Smooth muscle cell (in vitro differentiated cells): ENCODE measurements at regions not wholly inside any gene's neighbourhood (a gene's known extent, or its start where the extent isn't known, plus 50 kb on each side); places are given as distances from the start of the nearest gene placed in this dataset.

Experiments used
- DNase-seq: peaks from one replicate; lab custom pipeline; 2025; ENCODE audit not compliant: unreplicated experiment; lab: John Stamatoyannopoulos, UW
- H2AFZ ChIP-seq: fragments of 200-600 bp; sonication (generic); 2 replicates; pipeline ENCODE4 v1.6.0; 2016; ENCODE audit warnings: antibody characterized with exemption, low read depth, mild to moderate bottlenecking
- H3F3A ChIP-seq: fragments of 200-600 bp; sonication (generic); 2 replicates; pipeline ENCODE4 v1.6.0; 2017; ENCODE audit warnings: antibody characterized with exemption, low read depth
- H3K27ac ChIP-seq: fragments of 200-600 bp; sonication (generic); 2 replicates; pipeline ENCODE4 v1.5.1; 2016; ENCODE audit warnings: low read depth, mild to moderate bottlenecking
- H3K27me3 ChIP-seq: fragments of 200-600 bp; sonication (generic); 2 replicates; pipeline ENCODE4 v1.6.1; 2016; ENCODE audit warnings: low read depth, mild to moderate bottlenecking
- H3K36me3 ChIP-seq: fragments of 200-600 bp; sonication (generic); 2 replicates; pipeline ENCODE4 v1.5.1; 2016; ENCODE audit warnings: low read depth
- H3K4me1 ChIP-seq: fragments of 200-600 bp; sonication (generic); 2 replicates; pipeline ENCODE4 v1.5.1; 2016; ENCODE audit warnings: low read depth
- H3K4me2 ChIP-seq: fragments of 200-600 bp; sonication (generic); 2 replicates; pipeline ENCODE4 v1.6.0; 2016; ENCODE audit warnings: mild to moderate bottlenecking
- H3K4me3 ChIP-seq: fragments of 200-600 bp; sonication (generic); 2 replicates; pipeline ENCODE4 v1.5.1; 2016; ENCODE audit warnings: mild to moderate bottlenecking
- H3K79me2 ChIP-seq: fragments of 200-600 bp; sonication (generic); 2 replicates; pipeline ENCODE4 v1.6.0; 2016; ENCODE audit warnings: low read depth, mild to moderate bottlenecking
- H3K9ac ChIP-seq: fragments of 200-600 bp; sonication (generic); 2 replicates; pipeline ENCODE4 v1.6.0; 2016; ENCODE audit warnings: low read depth
- H3K9me3 ChIP-seq: fragments of 200-600 bp; sonication (generic); replicated peaks from 2 replicates; pipeline ENCODE4 v1.5.1; 2016; ENCODE audit warnings: low read depth
- H4K20me1 ChIP-seq: fragments of 200-600 bp; sonication (generic); 2 replicates; pipeline ENCODE4 v1.6.0; 2016; ENCODE audit warnings: low read depth
- CTCF ChIP-seq: fragments of 200-600 bp; sonication (generic); IDR thresholded peaks from 2 replicates; pipeline ENCODE4 v1.5.1; 2017; ENCODE audit warnings: borderline replicate concordance, mild to moderate bottlenecking, antibody characterized with exemption; ENCODE audit not compliant: insufficient read depth, poor library complexity, severe bottlenecking
- WGBS: methylation state at CpG from one replicate; pipeline ENCODE4 v1.1.7; 2016; ENCODE audit warnings: low lambda C conversion rate; 5-methylcytosine and 5-hydroxymethylcytosine counted together

- Histone ChIP-seq H3K27me3 (no peaks in the 10 kb centered on the region), H3K79me2 (no peaks in the 10 kb centered on the region), H3K4me2 (no peak overlapping the region), H3K36me3 (no peaks in the 10 kb centered on the region), H2AFZ (no peak overlapping the region), H3K4me3 (no peak overlapping the region), H3K27ac (no peak overlapping the region), H3K9me3 (no peaks in the 10 kb centered on the region), H4K20me1 (no peaks in the 10 kb centered on the region), H3F3A (no peaks in the 10 kb centered on the region), H3K4me1 (no peaks in the 10 kb centered on the region), H3K9ac (no peak overlapping the region)
- no peak for TF ChIP-seq CTCF
- DNase-seq, result no peak
- WGBS, result 38% methylated on average over 1 of the region's 1 CpG
Observed at GRCh38 chr11:42171046-42171445, 711.6 kb upstream of the LRRC4C start.

- no peak overlapping the region for H3K27ac ChIP-seq
- DNase-seq, result no peak
- H3K9ac ChIP-seq, result no peak overlapping the region
- H3K27me3 ChIP-seq, result no peaks in the 10 kb centered on the region
- H3K4me2 ChIP-seq, result no peak overlapping the region
- no peak overlapping the region for H2AFZ ChIP-seq
- no peaks in the 10 kb centered on the region for H4K20me1 ChIP-seq
- no peaks in the 10 kb centered on the region for H3K4me1 ChIP-seq
- no peaks in the 10 kb centered on the region for H3K79me2 ChIP-seq
- 89% methylated on average over 3 of the region's 3 CpGs for WGBS
- TF ChIP-seq CTCF, result no peak
- no peaks in the 10 kb centered on the region for H3K9me3 ChIP-seq
- no peaks in the 10 kb centered on the region for H3K36me3 ChIP-seq
- no peaks in the 10 kb centered on the region for H3F3A ChIP-seq
- H3K4me3 ChIP-seq, result no peak overlapping the region
Observed at GRCh38 chr11:42172441-42172840, 713.0 kb upstream of the LRRC4C start.

GRCh38 chr11:42175203-42175602 lies 715.8 kb upstream of the LRRC4C start:
- no peak for DNase-seq
- Histone ChIP-seq H3K4me1 (no peaks in the 10 kb centered on the region), H3K27me3 (no peaks in the 10 kb centered on the region), H3K27ac (peak overlapping the region; percentile 30), H3F3A (no peaks in the 10 kb centered on the region), H2AFZ (peak overlapping the region; percentile 59), H3K36me3 (no peaks in the 10 kb centered on the region), H3K9me3 (no peaks in the 10 kb centered on the region), H4K20me1 (no peaks in the 10 kb centered on the region), H3K9ac (no peak overlapping the region), H3K4me2 (peak overlapping the region; percentile 6), H3K79me2 (no peaks in the 10 kb centered on the region), H3K4me3 (no peak overlapping the region)
- TF ChIP-seq CTCF, result no peak
- 55% methylated on average over 1 of the region's 1 CpG for WGBS

GRCh38 chr11:42179216-42179615 lies 719.8 kb upstream of the LRRC4C start:
- DNase-seq, result no peak
- Histone ChIP-seq H3K79me2 (no peaks in the 10 kb centered on the region), H3K4me2 (no peak overlapping the region), H3K9ac (no peak overlapping the region), H3K4me1 (no peaks in the 10 kb centered on the region), H3K36me3 (no peaks in the 10 kb centered on the region), H4K20me1 (no peaks in the 10 kb centered on the region), H3K27me3 (no peaks in the 10 kb centered on the region), H3K9me3 (no peaks in the 10 kb centered on the region), H2AFZ (no peak overlapping the region), H3K27ac (no peak overlapping the region), H3K4me3 (no peak overlapping the region), H3F3A (no peaks in the 10 kb centered on the region)
- WGBS, result 13% methylated on average over 2 of the region's 2 CpGs
- no peak for TF ChIP-seq CTCF
